ENCODE measurements at regions not wholly inside any gene's neighbourhood (a gene's known extent, or its start where the extent isn't known, plus 50 kb on each side); places are given as distances from the start of the nearest gene placed in this dataset.
"Not testable (repeated sequence)": the region's sequence is repeated elsewhere in the genome, so short reads cannot be mapped to it uniquely, and the experiment has no call there.

DNA sequence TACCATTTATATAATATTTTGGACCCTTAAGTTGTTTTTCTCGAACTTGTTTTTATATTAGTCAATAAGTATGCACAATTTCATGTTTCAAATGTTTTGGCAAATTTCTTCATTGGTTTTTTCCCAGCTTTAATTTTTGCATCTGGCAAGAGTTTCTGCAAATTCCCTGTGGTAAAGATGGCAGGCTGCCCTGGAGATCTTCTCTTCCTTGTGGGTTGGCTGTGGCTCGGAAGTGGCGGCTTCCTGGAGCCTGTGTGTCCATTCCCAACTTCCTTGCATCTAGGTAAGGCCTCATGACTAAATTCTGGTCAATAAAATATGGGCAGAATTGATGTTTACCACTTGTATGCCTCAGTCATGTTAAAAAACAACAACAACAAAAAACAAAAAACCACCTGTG, 818.6 kb downstream of the EPHA4 start:
- DNase-seq: no peak

DNA sequence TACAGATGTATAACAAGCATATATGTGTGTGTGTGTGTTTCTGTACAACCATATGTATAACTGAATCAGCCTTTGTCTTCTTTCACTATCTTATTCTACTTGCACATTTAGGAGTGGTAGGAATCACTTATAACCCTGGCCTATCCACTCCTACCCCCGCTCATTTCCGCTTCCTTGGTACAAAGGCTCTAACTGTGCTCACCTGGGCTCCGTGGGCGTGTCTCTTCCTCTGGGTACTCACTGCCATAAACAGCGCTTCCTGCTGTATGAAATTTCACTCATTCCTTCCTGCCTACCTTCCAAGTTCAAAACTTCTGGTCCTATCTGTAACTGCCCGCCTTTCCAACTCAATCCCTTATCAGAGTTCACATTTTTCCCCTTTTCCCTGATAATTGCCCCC, 815.5 kb downstream of the EPHA4 start:
- no peak for DNase-seq

- DNase-seq: not testable (repeated sequence)
Observed at GRCh38 chr2:220758376-220758775, 813.7 kb downstream of the EPHA4 start.

GRCh38 chr2:220764171-220764570, 807.9 kb downstream of the EPHA4 start:
- no peak for DNase-seq

GRCh38 chr2:220767591-220768255, 804.4 kb downstream of the EPHA4 start:
- no peak for DNase-seq

- no peak for DNase-seq
Observed at GRCh38 chr2:220775856-220776488, 796.1 kb downstream of the EPHA4 start.

- DNase-seq: not testable (repeated sequence)
Observed at GRCh38 chr2:220779076-220779475, 793.0 kb downstream of the EPHA4 start.

DNA sequence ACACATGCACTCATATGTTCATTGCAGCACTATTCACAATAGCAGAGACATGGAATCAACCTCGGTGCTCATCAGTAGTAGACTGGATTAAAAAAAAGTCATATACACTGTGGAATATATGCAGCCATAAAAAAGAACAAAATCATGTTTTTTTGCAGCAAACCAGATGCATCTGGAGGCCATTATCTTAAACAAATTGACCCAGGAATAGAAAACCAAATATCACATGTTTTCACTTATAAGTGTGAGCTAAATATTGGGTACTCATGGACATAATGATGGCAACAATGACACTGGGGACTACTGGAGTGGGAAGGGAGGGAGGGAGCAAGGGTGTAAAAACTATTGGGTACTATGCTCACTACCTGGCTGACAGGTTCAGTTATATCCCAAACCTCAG, 792.6 kb downstream of the EPHA4 start:
- no peak for DNase-seq

GRCh38 chr2:220779931-220780330, 792.2 kb downstream of the EPHA4 start:
- no peak for DNase-seq

- DNase-seq: no peak
Observed at GRCh38 chr2:220781622-220782241, 790.4 kb downstream of the EPHA4 start.

DNA sequence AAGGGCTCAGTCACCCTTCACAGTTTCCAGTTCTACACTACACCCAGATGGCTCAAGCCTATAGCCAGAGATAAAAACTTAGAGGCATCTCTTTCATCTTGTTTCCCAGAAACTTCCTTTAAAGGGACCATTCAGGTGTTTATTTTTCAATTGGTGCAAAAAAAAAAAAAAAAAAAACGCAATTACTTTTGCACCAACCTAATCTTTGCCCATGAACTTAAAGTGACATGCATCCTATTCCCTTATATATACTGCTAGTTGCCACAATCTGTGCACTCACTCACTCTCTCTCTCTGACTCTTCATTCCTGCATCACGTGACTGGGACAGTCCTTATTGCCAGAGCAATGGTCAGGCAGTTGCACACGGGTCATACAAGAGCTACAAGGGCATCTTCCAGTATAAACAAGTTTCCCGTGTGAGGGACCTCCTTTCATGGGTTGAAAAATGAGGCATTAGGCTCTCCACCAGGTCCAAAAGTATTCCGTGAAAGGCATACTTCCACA, 789.4 kb downstream of the EPHA4 start:
- no peak for DNase-seq

- DNase-seq: no peak
Observed at GRCh38 chr2:220783671-220784070, 788.4 kb downstream of the EPHA4 start.

DNA sequence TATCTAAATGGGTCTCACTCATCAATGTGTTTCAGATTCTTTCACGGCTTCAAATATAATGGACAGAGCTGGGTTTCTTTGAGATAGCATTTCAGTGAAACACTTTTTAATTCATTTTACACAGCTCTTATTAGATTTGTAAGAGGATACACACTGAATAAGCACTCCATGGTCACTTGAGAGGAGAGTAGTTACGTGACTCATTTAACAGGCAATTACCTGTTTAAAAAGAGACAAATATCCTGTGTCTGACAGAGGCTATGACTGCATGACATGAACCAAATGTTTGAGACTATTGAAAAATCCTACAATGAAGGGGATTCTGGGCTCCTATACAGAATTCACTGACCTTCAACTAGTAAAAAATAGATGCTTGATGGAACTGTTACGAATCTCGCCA, 786.9 kb downstream of the EPHA4 start:
- no peak for DNase-seq

- DNase-seq: no peak
Observed at GRCh38 chr2:220786216-220786615, 785.9 kb downstream of the EPHA4 start.

- no peak for DNase-seq
Observed at GRCh38 chr2:220787251-220787650, 784.9 kb downstream of the EPHA4 start.

DNA sequence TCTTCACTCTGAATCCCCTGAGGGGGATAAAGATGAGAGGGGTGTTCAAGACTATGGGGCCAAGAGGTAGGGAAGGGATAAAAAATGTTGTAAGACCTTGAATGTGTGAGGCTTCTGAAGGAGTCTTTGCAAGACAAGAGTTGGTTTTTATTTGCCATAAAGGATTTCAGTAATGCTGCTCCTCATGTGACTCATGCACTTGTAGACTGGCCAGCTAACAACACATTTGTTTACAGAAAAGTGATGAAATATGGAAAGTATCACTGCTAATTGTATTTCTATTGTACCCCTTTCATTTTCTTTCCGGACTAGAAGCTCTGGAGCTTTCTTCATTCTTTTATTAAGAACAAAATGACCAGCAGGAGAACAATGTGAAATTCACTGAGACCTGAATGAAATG, 782.1 kb downstream of the EPHA4 start:
- no peak for DNase-seq

- no peak for DNase-seq
Observed at GRCh38 chr2:220795705-220796104, 776.4 kb downstream of the EPHA4 start.

- no peak for DNase-seq
Observed at GRCh38 chr2:220811115-220811514, 761.0 kb downstream of the EPHA4 start.

DNA sequence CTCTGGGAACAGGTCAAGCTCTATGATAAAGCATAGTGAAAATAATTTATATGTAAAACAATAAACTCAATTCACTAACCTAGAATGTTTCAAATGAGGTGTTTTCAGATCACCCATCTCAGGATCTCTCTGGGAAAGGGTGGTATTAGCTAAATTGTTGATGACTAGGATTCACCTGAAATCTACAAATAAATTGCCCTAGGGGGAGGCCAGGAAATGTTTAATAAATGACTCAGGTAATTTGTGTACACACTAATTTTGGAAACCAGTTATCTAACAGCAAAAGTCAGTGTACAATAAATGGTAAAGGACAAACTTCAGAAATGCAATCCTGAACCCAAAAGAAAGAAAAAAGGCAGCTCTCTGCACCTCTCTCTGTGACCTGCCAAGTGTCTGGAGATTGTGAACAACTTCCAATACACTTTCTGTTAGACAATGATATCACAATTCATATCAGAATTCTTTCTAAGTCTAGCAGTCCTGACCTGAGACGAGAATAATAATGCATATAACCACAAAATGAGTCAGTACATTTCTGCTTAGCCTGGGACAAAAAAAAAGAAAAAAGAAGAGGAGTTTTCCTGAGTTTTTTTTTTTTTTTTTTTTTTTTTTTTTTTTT, 760.0 kb downstream of the EPHA4 start:
- no peak for DNase-seq

- no peak for DNase-seq
Observed at GRCh38 chr2:220814441-220814840, 757.7 kb downstream of the EPHA4 start.

DNA sequence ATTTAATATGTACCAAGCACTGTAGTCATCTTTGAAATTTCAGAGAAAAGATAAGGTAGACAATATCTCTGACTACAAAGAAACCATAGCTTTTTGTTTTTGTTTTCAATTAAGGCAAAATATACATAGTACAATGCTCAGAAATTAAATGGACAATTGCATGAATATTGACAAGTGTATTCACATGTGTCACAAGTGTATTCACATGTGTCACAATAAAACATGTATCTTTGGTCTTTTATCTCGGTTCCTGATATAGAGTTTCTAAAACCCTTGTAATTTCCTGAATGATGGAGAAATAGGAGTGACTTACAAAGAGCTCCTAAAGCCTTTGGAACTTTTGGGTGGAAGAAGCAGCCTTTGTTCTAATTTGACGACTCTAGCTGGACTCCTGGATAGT, 756.4 kb downstream of the EPHA4 start:
- no peak for DNase-seq

GRCh38 chr2:220821683-220822082, 750.4 kb downstream of the EPHA4 start:
- DNase-seq: no peak

DNA sequence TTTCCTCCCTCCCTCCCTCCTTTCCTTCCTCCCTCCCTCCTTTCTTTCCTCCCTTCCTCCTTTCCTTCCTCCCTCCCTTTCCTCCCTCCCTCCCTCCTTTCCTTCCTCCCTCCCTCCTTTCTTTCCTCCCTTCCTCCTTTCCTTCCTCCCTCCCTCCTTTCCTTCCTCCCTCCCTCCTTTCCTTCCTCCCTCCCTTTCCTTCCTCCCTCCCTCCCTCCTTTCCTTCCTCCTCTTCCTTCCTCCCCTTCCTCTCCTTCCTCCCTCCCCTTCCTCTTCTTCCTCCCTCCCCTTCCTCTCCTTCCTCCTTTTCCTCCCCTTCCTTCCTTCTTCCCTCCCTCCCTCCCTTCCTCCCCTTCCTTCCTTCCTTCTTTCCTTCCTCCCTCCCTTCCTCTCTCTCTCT, 748.5 kb downstream of the EPHA4 start:
- DNase-seq: not testable (repeated sequence)

- DNase-seq: no peak
Observed at GRCh38 chr2:220833446-220833845, 738.7 kb downstream of the EPHA4 start.
